Progenitor cell of endocrine pancreas (in vitro differentiated cells): ENCODE measurements at regions not wholly inside any gene's neighbourhood (a gene's known extent, or its start where the extent isn't known, plus 50 kb on each side); places are given as distances from the start of the nearest gene placed in this dataset.

Experiments
- DNase-seq: peaks from one replicate; pipeline ENCODE4 v3.0.0; 2021; ENCODE audit warnings: low spot score; ENCODE audit not compliant: unreplicated experiment
- H3K27ac Mint-ChIP-seq: 2 replicates; pipeline ENCODE4 v1.8.0; 2021; ENCODE audit warnings: mild to moderate bottlenecking, moderate library complexity, mixed read lengths
- H3K27me3 Mint-ChIP-seq: 2 replicates; pipeline ENCODE4 v1.8.0; 2021; ENCODE audit warnings: mixed read lengths
- H3K36me3 Mint-ChIP-seq: 2 replicates; pipeline ENCODE4 v1.8.0; 2022; ENCODE audit warnings: mixed read lengths; ENCODE audit not compliant: insufficient read depth
- H3K4me1 Mint-ChIP-seq: 2 replicates; pipeline ENCODE4 v1.8.0; 2021; ENCODE audit warnings: low read depth, mixed read lengths
- H3K4me3 Mint-ChIP-seq: 2 replicates; pipeline ENCODE4 v1.8.0; 2021; ENCODE audit warnings: low read depth, mild to moderate bottlenecking, moderate library complexity, mixed read lengths
- H3K9me3 Mint-ChIP-seq: 2 replicates; pipeline ENCODE4 v1.8.0; 2021; ENCODE audit warnings: low read depth, mixed read lengths
- CTCF ChIP-seq: fragments of 200-600 bp; sonication (generic); IDR thresholded peaks from one replicate; pipeline ENCODE4 v1.5.0; 2021; ENCODE audit warnings: antibody characterized with exemption, mild to moderate bottlenecking; ENCODE audit not compliant: unreplicated experiment

- TF ChIP-seq CTCF = peak; percentile 56
- no peak overlapping the region for H3K4me3 Mint-ChIP-seq
- peaks cover 3% of the 10 kb centered on the region for H3K4me1 Mint-ChIP-seq
- no peak for DNase-seq
- no peaks in the 10 kb centered on the region for H3K9me3 Mint-ChIP-seq
- H3K36me3 Mint-ChIP-seq = no peaks in the 10 kb centered on the region
- H3K27ac Mint-ChIP-seq = no peak overlapping the region
- H3K27me3 Mint-ChIP-seq = no peaks in the 10 kb centered on the region
Measured at GRCh38 chr13:59261928-59262488, 901.7 kb downstream of the DIAPH3 start.

DNA sequence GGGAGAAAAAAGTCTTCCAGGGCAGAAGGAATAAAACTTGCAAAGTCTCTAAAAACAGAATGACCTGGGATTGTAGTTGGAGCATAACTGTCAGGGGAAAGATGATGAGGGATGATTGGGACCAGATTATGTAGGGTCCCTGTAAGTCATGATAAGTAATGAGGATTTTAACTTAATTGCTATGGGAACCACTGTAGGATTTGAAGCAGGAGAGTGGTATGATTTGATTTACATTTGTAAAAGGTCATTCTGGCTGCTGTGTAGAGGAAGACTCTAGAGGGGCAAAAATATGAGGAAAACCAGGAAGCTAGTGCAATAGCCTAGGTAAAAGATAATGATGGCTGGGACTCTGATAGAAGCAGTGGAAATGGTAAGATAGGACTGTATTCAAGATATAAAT lies 900.2 kb downstream of the DIAPH3 start:
- Mint-ChIP-seq H3K36me3 (no peaks in the 10 kb centered on the region), H3K9me3 (no peaks in the 10 kb centered on the region), H3K27ac (no peak overlapping the region), H3K4me3 (no peak overlapping the region), H3K4me1 (peaks cover 5% of the 10 kb centered on the region), H3K27me3 (no peaks in the 10 kb centered on the region)
- no peak for TF ChIP-seq CTCF
- no peak for DNase-seq

DNA sequence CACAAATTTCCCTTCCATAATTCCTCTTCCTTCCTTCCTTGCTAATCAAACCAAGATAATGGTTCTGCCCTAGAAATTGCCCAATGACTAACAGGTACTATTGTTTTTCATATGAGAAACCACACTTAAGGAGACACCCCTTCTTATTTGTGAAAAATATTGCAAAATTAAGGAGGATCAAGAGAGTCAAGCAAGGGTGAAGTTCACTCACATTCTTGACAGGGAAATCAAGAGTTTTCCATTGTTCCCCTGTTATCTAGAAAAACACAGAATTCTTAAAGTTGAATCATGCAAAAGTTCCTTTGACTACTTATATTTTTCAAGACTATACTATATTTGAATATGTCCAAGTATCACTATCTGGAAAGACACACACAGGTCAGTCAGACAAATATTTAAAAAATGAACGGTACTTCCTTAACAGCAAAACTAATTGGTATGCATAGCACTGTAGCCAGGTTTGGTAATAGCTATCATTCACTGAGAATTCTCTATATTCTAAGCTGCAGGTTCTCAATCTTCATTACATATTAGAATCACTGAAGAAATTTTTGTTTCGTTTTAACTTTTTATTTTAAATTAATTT lies 897.2 kb downstream of the DIAPH3 start:
- DNase-seq = no peak
- Mint-ChIP-seq H3K4me1 (peaks cover 4% of the 10 kb centered on the region), H3K9me3 (no peaks in the 10 kb centered on the region), H3K27ac (no peak overlapping the region), H3K4me3 (no peak overlapping the region), H3K36me3 (no peaks in the 10 kb centered on the region), H3K27me3 (no peaks in the 10 kb centered on the region)
- no peak for TF ChIP-seq CTCF

DNA sequence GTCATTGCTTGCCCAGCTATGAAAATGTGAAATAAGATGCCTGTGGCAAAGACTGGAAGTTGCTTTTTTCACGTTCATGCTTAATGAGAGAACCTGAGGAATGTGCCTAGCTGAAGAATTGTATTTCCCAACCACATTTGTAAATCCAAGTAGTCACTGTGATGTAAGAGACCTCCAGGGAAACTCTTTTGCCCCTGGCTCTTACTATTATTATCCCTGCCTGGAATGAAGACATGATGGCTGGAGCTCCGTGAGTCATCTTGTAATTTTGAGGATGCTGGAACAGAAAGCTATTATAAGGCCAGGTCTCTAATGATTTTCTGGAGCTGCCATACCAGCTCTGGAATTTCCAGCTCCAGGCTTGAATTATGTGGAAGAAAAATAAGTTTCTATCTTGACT lies 894.3 kb downstream of the DIAPH3 start:
- Mint-ChIP-seq H3K27me3 (no peaks in the 10 kb centered on the region), H3K36me3 (no peaks in the 10 kb centered on the region), H3K9me3 (no peaks in the 10 kb centered on the region), H3K4me3 (no peak overlapping the region), H3K27ac (no peak overlapping the region), H3K4me1 (peaks cover 4% of the 10 kb centered on the region)
- DNase-seq = no peak
- no peak for TF ChIP-seq CTCF

DNA sequence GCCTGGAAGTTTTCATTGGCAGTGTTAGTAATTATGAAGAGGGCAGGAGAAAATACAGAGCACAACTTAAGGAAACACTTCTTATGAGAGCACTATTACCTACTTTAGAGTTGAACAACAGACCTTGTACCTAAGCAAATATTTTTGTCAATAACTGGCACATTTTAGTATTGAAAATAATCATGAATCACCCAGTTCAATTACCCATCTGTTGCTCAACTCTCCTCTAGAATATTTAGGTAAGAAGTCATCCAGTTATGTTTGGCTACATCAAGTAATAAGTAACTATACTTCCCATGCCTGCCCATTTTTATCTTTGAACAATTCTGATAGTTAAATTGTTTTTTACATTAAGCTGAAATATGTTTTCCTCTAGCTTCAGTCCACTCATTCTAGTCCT lies 893.4 kb downstream of the DIAPH3 start:
- H3K4me1 Mint-ChIP-seq = peaks cover 6% of the 10 kb centered on the region
- no peak overlapping the region for H3K4me3 Mint-ChIP-seq
- no peak for DNase-seq
- no peaks in the 10 kb centered on the region for H3K9me3 Mint-ChIP-seq
- TF ChIP-seq CTCF = no peak
- no peaks in the 10 kb centered on the region for H3K27me3 Mint-ChIP-seq
- no peaks in the 10 kb centered on the region for H3K36me3 Mint-ChIP-seq
- no peak overlapping the region for H3K27ac Mint-ChIP-seq
